Body of pancreas (tissue), 4 donors: ENCODE measurements at regions not wholly inside any gene's neighbourhood (a gene's known extent, or its start where the extent isn't known, plus 50 kb on each side); places are given as distances from the start of the nearest gene placed in this dataset.
"Not testable (repeated sequence)": the region's sequence is repeated elsewhere in the genome, so short reads cannot be mapped to it uniquely, and the experiment has no call there.

Source experiments
- ATAC-seq: fragments of 150-250 bp; one replicate; pipeline ENCODE4 v1.9.1; 2016
- DNase-seq, 4 donors: peaks; one replicate each; pipeline ENCODE4 v3.0.0-alpha.2; 2019
- H3K27ac ChIP-seq, 4 donors: fragments of 200-600 bp; sonication (generic); 1 replicate in 3 of 4; 2 replicates in 1 of 4; pipeline versions ENCODE4 v1.5.1 to v1.6.1; 2016 to 2019; ENCODE audit warnings: mild to moderate bottlenecking in 1 of 4, mixed read lengths in 1 of 4, moderate library complexity in 1 of 4
- H3K27me3 ChIP-seq, 2 donors: fragments of 200-600 bp; sonication (generic); one replicate each; pipeline ENCODE4 v1.6.0; 2016; ENCODE audit warnings: mild to moderate bottlenecking in 1 of 2
- H3K36me3 ChIP-seq, 2 donors: fragments of 200-600 bp; sonication (generic); replicated peaks in 1 of 2; 2 replicates each; pipeline ENCODE4 v1.5.1; 2016; ENCODE audit warnings: low read depth in 2 of 2; ENCODE audit not compliant: insufficient read depth in 1 of 2
- H3K4me1 ChIP-seq: fragments of 200-600 bp; sonication (generic); one replicate; pipeline ENCODE4 v1.6.0; 2016
- H3K4me3 ChIP-seq, 2 donors: fragments of 200-600 bp; sonication (generic); 1 replicate in 1 of 2; 2 replicates in 1 of 2; pipeline ENCODE4 v1.5.1; 2016 to 2019
- H3K9me3 ChIP-seq, 3 donors: fragments of 200-600 bp; sonication (generic); 1 replicate in 2 of 3; 2 replicates in 1 of 3; pipeline ENCODE4 v1.5.1; 2016
- POLR2A ChIP-seq, 3 donors: fragments of 450-650 bp; IDR thresholded peaks; one replicate each; pipeline ENCODE4 v1.6.1; 2016; ENCODE audit warnings: antibody characterized with exemption in 3 of 3, mild to moderate bottlenecking in 2 of 3
- WGBS, 2 donors: methylation state at CpG; one replicate each; pipeline ENCODE4 v1.1.5; 2017; 5-methylcytosine and 5-hydroxymethylcytosine counted together
- intact Hi-C: fragments of 100-400 bp; cut with DNase I; formaldehyde crosslinking; loops from one replicate; pipeline ENCODE4 v1.15.1; 2023
- TF ChIP-seq, protein P1 (sequence below), 7 experiments: fragments of 450-650 bp in 4 of 7; fragments of 200-600 bp in 3 of 7; sonication (generic) in 3 of 7; IDR thresholded peaks; one replicate each; pipeline ENCODE4 v1.5.1; 2016 to 2019; ENCODE audit warnings: antibody characterized with exemption in 7 of 7

DNA sequence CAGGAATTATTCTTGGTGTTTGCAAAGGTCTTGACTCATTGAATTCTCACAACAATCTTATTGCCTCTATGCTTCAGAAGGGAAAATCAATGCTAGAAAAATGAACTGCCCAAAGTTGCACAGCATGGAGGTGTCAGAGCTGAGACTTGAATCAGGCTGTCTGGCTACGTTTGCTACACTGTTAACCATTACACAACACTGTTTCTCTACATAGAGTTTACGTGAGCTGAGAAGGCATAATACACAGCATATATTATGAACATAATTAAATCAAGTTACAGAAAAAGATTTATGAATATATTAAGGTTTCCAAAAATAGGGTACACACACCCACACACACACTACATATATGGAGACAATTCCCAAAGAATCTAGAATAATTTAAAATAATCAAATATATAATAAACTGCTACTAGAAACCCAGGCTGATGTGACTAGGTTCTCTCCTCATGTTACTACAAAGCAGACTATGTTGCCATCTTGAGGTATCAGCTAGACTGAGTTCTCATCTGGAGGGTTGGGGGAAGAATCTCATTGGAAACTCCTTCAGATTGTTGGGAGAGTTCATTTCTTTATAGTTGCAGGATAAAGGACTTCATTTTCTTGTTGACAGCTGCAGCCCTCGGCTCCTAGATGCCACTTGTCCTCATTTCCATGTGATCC, 1270.5 kb downstream of the ARAP2 start:
- WGBS, 2 donors = 30 to 35% methylated on average over 3 of the region's 3 CpGs
- Histone ChIP-seq H3K4me1 (no peaks in the 10 kb centered on the region), H3K27me3 (no peaks in the 10 kb centered on the region), H3K9me3 (no peaks in the 10 kb centered on the region), H3K36me3 (no peaks in the 10 kb centered on the region), H3K4me3 (no peak overlapping the region), H3K27ac (no peak overlapping the region)
- intact Hi-C loops = no loop called here
- ATAC-seq (no peak), DNase-seq (no peak)
- TF ChIP-seq, protein P1, sequence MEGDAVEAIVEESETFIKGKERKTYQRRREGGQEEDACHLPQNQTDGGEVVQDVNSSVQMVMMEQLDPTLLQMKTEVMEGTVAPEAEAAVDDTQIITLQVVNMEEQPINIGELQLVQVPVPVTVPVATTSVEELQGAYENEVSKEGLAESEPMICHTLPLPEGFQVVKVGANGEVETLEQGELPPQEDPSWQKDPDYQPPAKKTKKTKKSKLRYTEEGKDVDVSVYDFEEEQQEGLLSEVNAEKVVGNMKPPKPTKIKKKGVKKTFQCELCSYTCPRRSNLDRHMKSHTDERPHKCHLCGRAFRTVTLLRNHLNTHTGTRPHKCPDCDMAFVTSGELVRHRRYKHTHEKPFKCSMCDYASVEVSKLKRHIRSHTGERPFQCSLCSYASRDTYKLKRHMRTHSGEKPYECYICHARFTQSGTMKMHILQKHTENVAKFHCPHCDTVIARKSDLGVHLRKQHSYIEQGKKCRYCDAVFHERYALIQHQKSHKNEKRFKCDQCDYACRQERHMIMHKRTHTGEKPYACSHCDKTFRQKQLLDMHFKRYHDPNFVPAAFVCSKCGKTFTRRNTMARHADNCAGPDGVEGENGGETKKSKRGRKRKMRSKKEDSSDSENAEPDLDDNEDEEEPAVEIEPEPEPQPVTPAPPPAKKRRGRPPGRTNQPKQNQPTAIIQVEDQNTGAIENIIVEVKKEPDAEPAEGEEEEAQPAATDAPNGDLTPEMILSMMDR (IDR thresholded peaks at IDR 0.05) = no peak
- TF ChIP-seq POLR2A (IDR thresholded peaks at IDR 0.05) = no peak

DNA sequence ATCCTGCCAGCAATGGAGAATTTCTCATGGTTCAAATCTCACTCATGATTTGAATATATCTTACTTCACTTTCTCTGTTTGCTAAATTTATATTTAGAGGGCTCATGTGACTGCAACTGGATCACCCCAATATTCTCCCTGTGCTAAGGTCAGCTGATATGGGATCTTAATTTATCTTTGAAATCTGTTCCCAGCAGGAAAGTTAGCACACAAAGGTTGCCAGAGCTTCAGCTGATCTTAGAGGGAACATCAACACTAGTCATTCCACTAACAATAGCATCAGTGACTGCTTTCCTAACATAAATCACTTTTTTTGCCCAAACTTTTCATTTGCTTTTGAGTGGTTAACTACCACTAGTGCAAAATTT, 1270.0 kb downstream of the ARAP2 start:
- ATAC-seq = no peak

DNA sequence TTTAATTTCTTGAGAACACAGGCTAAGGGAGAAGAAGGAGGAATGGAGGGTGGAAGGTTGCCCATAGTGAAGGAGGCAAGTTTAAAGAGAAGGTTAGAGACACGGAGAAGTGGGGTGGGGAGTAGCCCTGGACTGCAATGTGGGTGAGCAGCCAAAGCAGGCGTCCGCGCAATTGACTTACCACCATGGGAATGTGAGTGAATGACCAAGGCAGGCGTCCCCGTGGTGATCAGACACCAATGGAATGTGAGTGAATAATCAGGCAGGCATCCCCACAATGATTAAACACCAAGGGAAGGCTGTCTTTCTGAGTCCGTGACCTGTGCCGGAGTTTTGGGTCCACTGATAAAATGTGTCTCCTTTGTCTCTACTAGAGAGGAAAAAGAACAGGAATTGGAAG, 1223.1 kb downstream of the ARAP2 start:
- not testable (repeated sequence) for DNase-seq

More for the DNA sequence above, 1270.0 kb downstream of the ARAP2 start:
- Histone ChIP-seq H3K4me3 (no peak overlapping the region), H3K36me3 (no peaks in the 10 kb centered on the region), H3K9me3 (no peaks in the 10 kb centered on the region), H3K4me1 (no peaks in the 10 kb centered on the region), H3K27ac (no peak overlapping the region), H3K27me3 (no peaks in the 10 kb centered on the region)
- TF ChIP-seq POLR2A (IDR thresholded peaks at IDR 0.05) = no peak
- TF ChIP-seq, protein P1 (IDR thresholded peaks at IDR 0.05) = no peak
- DNase-seq = no peak
- intact Hi-C loops = no loop called here

DNA sequence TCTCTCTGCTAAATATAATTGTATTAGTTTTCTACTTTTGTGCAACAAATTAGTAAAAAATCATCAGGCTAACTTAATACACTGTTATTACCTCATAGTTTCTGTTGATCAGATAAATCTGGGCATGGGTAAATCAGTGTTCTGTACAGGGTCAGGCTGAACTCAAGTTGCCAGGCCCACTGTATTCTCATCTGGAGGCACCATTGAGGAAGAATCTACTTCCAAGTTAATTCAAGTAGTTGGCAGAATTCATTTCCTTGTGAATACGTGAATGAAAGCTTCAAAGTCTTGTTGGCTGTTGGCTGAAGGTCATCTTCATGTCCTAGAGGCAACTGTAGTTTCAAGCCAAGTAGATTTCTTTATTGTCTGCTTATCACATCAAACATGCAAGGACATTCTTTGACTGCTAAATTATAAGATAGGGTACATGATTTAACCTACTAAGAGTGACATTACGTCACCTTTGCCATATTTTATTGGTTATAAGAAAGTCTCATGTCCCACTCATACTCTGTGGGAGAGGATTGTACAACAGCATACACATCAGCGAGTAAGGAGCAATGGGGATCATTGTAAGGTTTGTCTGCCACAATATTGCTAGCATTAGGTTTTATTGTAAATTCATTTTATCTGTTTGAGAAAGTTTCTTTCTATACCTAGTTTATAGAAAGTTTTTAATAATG, 1219.0 kb downstream of the ARAP2 start:
- ATAC-seq (no peak), DNase-seq (no peak)
- Histone ChIP-seq H3K9me3 (no peaks in the 10 kb centered on the region), H3K36me3 (no peaks in the 10 kb centered on the region), H3K27ac (no peak overlapping the region), H3K4me3 (no peak overlapping the region), H3K4me1 (no peaks in the 10 kb centered on the region), H3K27me3 (no peaks in the 10 kb centered on the region)
- WGBS, 2 donors = 47% methylated on average over 3 of the region's 3 CpGs
- intact Hi-C loops = no loop called here
- no peak for TF ChIP-seq POLR2A (IDR thresholded peaks at IDR 0.05)
- TF ChIP-seq, protein P1 (IDR thresholded peaks at IDR 0.05) = no peak

More for the DNA sequence above, 1223.1 kb downstream of the ARAP2 start:
- H3K27me3 ChIP-seq, ATAC-seq, H3K4me1 ChIP-seq, H3K9me3 ChIP-seq, intact Hi-C loops, H3K36me3 ChIP-seq, H3K4me3 ChIP-seq, H3K27ac ChIP-seq: not testable (repeated sequence)
- WGBS, 2 donors = 66 to 81% methylated on average over 8 of the region's 8 CpGs

DNA sequence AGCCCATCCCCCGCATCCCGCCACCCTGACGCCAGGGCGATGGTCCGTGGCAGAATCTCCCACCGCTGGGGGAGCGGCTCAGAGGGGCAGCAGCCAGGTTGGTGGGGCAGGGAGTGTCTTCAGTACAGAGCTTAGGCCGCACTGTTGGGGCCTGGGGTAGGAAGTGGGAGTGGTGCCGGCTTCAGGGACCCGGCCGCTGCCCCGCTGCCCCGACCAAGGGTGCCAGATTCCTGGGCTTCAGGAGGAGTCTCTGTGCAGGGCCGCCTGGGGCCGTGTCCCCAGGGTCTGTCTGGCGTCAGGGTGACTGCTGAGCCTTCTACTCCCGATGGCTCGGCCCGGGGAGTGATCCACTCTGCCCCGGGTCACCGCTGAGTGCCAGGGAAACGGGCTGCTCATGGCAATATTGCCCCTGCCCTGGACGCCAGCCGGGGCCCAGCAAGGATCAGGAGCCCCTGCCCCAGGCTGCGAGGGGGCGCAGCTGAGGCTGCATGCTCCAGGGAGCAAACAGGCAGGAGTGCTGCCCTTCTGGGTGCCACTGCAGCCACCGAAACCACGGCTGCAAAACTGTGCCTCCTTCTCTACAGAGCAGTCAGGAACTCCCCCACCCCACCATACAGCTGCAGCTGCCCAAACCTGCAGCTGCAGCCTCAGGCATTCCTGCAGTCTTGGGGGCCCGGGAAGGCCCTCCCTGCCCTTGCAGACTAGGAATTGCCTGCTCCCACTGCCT, 1206.1 kb downstream of the ARAP2 start:
- no peak overlapping the region for H3K27ac ChIP-seq
- intact Hi-C loops = no loop called here
- H3K36me3 ChIP-seq = no peaks in the 10 kb centered on the region
- no peaks in the 10 kb centered on the region for H3K4me1 ChIP-seq
- no peak for DNase-seq
- H3K27me3 ChIP-seq = no peaks in the 10 kb centered on the region
- H3K4me3 ChIP-seq = no peak overlapping the region
- H3K9me3 ChIP-seq = no peaks in the 10 kb centered on the region
- TF ChIP-seq POLR2A (IDR thresholded peaks at IDR 0.05) = no peak
- TF ChIP-seq, protein P1 (IDR thresholded peaks at IDR 0.05) = no peak
- ATAC-seq = no peak
- 74 to 77% methylated on average over 7 to 29 of the region's 29 CpGs for WGBS, 2 donors
